HG02938 (cell line): ENCODE measurements at regions not wholly inside any gene's neighbourhood (a gene's known extent, or its start where the extent isn't known, plus 50 kb on each side); places are given as distances from the start of the nearest gene placed in this dataset.
"Not testable (repeated sequence)": the region's sequence is repeated elsewhere in the genome, so short reads cannot be mapped to it uniquely, and the experiment has no call there.

Experiments used
- ATAC-seq: cut with Tn5 transposase; IDR thresholded peaks from one replicate; pipeline ENCODE4 v1.9.1; 2021; ENCODE audit warnings: mild to moderate bottlenecking, moderate library complexity; ENCODE audit not compliant: unreplicated experiment

GRCh38 chr3:11713171-11713570 is 69.5 kb upstream of the VGLL4 start:
- no peak for ATAC-seq

DNA sequence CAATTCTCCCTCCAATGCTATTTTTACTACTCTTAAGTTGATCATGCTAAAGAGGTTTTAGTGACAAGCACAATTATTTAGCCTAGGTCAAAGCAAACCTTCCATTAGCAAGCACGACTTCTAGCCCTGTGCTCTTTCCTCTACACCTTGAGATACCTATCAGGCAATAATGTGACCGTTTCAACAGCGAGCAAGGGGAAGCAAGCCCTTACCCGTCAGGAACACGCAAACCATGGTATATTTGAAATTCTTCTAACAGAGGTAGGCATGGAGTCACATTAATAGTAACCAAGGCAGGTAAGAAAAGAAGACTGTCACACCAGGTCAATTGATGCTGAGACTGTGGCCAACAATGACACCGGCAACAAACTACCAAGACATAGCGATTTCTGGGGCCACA is 68.9 kb upstream of the VGLL4 start:
- no peak for ATAC-seq

GRCh38 chr3:11711876-11712275 is 68.2 kb upstream of the VGLL4 start:
- no peak for ATAC-seq

DNA sequence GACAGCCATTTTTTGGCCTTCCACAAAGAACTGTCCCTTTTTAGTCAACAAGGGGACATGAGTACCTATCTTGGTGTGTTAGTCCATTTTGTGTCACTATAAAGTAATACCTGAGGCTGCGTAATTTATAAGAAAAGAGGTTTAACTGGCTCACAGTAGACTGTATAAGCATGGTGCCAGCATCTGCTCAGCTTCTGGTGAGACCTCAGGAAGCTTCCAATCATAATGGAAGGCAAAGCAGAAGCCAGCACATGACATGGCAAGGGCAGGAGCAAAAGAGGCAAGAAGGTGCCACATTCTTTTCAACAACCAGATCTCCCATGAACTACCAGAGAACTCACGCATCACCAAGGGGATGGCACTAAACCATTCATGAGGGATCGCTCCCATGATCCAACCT is 66.1 kb upstream of the VGLL4 start:
- ATAC-seq, result no peak

DNA sequence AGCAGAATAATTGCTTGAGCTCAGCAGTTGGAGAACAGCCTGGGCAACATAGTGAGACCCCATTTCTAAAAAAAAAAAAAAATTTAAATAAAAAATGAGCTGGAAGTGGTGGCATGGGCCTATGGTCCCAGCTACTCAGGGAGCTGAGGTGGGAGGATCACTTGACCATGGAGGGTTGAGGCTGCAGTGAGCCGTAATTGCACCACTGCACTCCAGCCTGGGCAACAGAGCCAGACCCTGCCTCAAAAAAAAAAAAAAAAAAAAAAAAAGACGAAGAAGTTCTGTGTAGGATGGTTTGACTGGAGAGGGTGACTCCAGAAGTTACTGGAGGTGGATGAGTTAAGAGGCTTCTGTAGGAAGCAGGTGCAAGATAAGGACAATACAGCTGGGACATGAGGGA is 63.4 kb upstream of the VGLL4 start:
- not testable (repeated sequence) for ATAC-seq

DNA sequence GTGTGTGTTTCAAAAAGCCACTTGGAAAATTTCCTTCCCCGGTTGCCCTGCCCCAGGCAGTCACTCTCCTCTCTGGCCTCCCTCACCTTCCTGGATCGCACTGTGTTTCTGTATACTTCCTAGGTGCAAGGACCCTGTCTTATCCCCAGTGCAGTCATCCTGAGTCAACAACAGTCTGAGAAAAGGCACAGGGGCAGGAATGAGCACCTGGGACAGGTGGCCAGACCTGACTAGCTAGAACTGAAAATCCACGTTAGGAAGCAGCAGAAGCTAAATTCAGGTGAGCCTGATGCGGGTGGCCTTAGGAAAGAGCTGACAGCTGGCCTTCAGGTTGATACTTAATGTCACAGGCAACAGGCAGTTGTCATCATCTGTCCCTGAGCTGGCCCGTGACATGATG is 62.9 kb upstream of the VGLL4 start:
- ATAC-seq, result no peak

DNA sequence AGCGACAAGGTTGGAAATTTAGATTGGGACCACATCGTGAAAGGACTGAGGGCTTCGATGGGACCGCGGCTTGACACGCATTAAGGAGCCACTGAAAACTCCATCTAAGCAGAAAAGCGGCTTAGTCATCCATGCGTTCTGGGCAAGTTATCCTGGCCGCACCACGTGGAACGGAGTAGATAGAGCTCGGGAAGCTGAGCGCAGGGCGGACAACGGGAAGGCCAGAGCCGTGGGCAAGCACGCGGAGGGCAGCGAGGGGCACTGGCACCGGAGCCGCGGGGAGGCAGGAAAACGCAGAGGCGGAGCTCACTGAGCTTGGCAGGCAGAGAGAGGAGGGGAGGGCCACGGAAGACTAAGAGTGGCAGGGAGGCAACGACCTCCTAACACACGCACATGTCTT is 61.3 kb upstream of the VGLL4 start:
- ATAC-seq, result no peak

DNA sequence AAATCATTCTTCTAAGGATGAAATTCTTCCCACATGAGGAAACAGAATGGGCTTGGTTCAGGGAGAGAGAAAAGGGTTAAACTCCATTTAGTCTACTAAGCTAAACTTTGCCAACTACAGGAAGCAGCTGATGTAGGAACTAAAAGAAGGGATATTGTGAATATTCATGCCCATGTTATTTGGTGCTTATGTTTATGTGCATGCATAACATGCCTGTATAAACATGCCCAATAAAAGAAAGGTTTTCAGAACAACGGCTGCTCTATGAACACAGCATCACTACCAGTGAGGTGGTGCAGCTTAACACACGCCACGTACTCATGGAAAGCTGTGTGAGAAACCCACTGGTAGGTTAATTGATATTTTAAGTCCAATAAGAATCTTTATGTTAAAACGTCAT is 59.4 kb upstream of the VGLL4 start:
- ATAC-seq, result no peak

DNA sequence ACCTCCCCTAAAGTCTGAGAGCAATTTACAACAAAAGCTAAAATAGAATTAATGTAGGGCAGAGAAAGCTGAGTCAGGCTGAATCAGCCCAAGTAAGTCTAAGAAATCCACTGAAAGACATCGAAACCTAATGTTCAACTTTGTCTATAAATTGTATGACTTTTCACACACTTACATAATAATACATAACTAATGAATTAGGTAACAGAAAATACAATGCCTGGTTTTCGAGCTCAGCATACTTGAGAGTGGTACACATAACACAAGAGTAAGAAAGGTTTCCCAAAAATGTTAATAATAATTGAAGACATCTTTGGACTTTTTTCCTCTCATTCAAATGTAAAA is 55.3 kb upstream of the VGLL4 start:
- no peak for ATAC-seq

DNA sequence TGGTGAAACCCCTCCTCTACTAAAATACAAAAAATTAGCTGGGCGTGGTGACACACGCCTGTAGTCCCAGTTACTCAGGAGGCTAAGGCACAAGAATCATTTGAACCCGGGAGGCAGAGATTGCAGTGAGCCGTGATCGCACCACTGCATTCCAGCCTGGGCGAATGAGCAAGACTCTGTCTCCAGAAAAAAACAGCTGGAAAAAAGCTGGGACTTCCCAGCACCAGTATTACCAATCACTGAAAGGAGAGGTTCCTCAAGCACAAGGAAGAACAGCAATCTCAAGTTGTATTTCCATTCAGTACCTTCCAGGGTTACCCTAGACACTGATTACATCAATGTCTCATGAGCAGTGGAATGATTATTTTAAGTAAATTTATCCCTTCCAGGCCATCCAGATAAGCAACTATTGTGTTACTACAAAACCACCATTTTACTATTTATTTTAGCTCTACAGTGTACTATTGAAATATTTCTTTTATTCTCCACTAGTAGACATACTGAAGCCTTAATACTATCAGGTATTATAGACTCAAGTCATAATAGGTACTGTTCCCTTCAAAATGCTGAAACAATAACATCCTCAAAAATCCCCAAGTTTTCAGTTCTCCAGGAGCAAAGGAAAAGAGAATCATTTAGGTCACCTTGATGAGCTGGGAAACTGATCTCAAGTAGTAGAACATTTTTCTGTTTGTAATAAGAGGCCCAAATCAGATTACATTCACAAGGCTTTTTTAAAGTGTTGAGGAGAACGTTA is 54.8 kb upstream of the VGLL4 start:
- ATAC-seq, result no peak

- no peak for ATAC-seq
Measured at GRCh38 chr3:11697701-11698100, 54.0 kb upstream of the VGLL4 start.

- no peak for ATAC-seq
Measured at GRCh38 chr3:11696054-11696453, 52.3 kb upstream of the VGLL4 start.
